Loucy (cell line): ENCODE measurements at regions not wholly inside any gene's neighbourhood (a gene's known extent, or its start where the extent isn't known, plus 50 kb on each side); places are given as distances from the start of the nearest gene placed in this dataset.

Experiments
- H2AFZ ChIP-seq: fragments of 200-600 bp; sonication (generic); 2 replicates; pipeline ENCODE4 v1.6.0; 2016; ENCODE audit warnings: antibody characterized with exemption, mild to moderate bottlenecking, low read length, moderate library complexity
- H3F3A ChIP-seq: fragments of 200-600 bp; 2 replicates; pipeline ENCODE4 v1.6.0; 2016; ENCODE audit warnings: antibody characterized with exemption, low read depth, mild to moderate bottlenecking
- H3K27me3 ChIP-seq: fragments of 200-600 bp; sonication (generic); 2 replicates; pipeline ENCODE4 v1.6.1; 2014; ENCODE audit warnings: low read length, mild to moderate bottlenecking; ENCODE audit not compliant: insufficient read depth, poor library complexity, severe bottlenecking
- H3K36me3 ChIP-seq: fragments of 200-600 bp; sonication (generic); 2 replicates; pipeline ENCODE4 v1.6.1; 2016; ENCODE audit warnings: low read length; ENCODE audit not compliant: insufficient read depth
- H3K4me1 ChIP-seq: fragments of 200-600 bp; sonication (generic); 2 replicates; pipeline ENCODE4 v1.5.1; 2014; ENCODE audit warnings: low read length, mild to moderate bottlenecking; ENCODE audit not compliant: insufficient read depth, poor library complexity, severe bottlenecking
- H3K4me2 ChIP-seq: fragments of 200-600 bp; sonication (generic); 2 replicates; pipeline ENCODE4 v1.6.0; 2014; ENCODE audit warnings: antibody characterized with exemption, low read length, low read depth, mild to moderate bottlenecking; ENCODE audit not compliant: poor library complexity, severe bottlenecking
- H3K4me3 ChIP-seq: fragments of 200-600 bp; sonication (generic); 2 replicates; pipeline ENCODE4 v1.5.1; 2014; ENCODE audit warnings: low read length, mild to moderate bottlenecking, mixed read lengths; ENCODE audit not compliant: poor library complexity, severe bottlenecking
- H3K79me2 ChIP-seq: fragments of 200-600 bp; sonication (generic); 2 replicates; pipeline ENCODE4 v1.6.1; 2014; ENCODE audit warnings: low read length; ENCODE audit not compliant: insufficient read depth
- H3K9ac ChIP-seq: fragments of 200-600 bp; sonication (generic); 2 replicates; pipeline ENCODE4 v1.6.0; 2014; ENCODE audit warnings: mild to moderate bottlenecking, low read depth, low read length, moderate library complexity; ENCODE audit not compliant: poor library complexity, severe bottlenecking
- H3K9me2 ChIP-seq: fragments of 200-600 bp; sonication (generic); replicated peaks from 2 replicates; pipeline ENCODE4 v1.6.1; 2016; ENCODE audit warnings: low read depth, low read length, mixed read lengths
- H3K9me3 ChIP-seq: fragments of 200-600 bp; sonication (generic); 2 replicates; pipeline ENCODE4 v1.6.1; 2014; ENCODE audit warnings: mild to moderate bottlenecking, antibody characterized with exemption, low read length, low read depth; ENCODE audit not compliant: insufficient read depth
- H4K20me1 ChIP-seq: fragments of 200-600 bp; sonication (generic); 2 replicates; pipeline ENCODE4 v1.6.0; 2014; ENCODE audit warnings: antibody characterized with exemption, low read length, mild to moderate bottlenecking; ENCODE audit not compliant: insufficient read depth, poor library complexity, severe bottlenecking
- CTCF ChIP-seq: fragments of 200-600 bp; sonication (generic); conservative IDR thresholded peaks from 2 replicates; pipeline ENCODE4 v1.5.1; 2014; ENCODE audit warnings: mild to moderate bottlenecking, antibody characterized with exemption, low read length
- EZH2phosphoT487 ChIP-seq: fragments of 200-600 bp; IDR thresholded peaks from 2 replicates; pipeline ENCODE4 v1.6.1; 2018; ENCODE audit warnings: antibody characterized with exemption, mild to moderate bottlenecking, moderate library complexity, borderline replicate concordance

DNA sequence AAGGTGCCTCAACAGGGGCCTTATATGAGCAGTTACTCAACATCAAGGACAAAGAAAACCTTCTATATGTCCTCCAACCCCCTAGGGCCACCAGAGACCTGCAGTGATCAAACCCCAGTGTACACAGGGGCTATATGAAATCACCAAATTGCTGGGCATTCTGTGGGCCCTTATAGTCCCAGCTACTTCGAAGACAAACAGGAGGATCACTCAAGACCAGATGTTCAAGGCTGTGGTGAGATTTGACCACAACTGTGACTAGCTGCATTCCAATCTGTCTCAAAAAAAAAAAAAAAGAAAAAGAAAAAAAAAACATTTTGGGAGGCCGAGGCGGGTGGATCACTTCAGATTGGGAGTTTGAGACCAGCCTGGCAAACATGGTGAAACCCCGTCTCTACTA is 51.0 kb upstream of the PRB2 start:
- TF ChIP-seq EZH2phosphoT487 (no peak), CTCF (no peak)
- H2AFZ ChIP-seq: no peak overlapping the region
- H3K4me3 ChIP-seq: no peak overlapping the region
- no peaks in the 10 kb centered on the region for H3K9me2 ChIP-seq
- H3K79me2 ChIP-seq: no peaks in the 10 kb centered on the region
- H3K4me2 ChIP-seq: no peak overlapping the region
- no peak overlapping the region for H3K9ac ChIP-seq
- H3K27me3 ChIP-seq: no peaks in the 10 kb centered on the region
- no peaks in the 10 kb centered on the region for H4K20me1 ChIP-seq
- no peaks in the 10 kb centered on the region for H3F3A ChIP-seq
- no peaks in the 10 kb centered on the region for H3K4me1 ChIP-seq
- no peaks in the 10 kb centered on the region for H3K9me3 ChIP-seq
- no peaks in the 10 kb centered on the region for H3K36me3 ChIP-seq

GRCh38 chr12:11457996-11458645 is 62.8 kb upstream of the PRB2 start:
- H3K9me3 ChIP-seq: no peaks in the 10 kb centered on the region
- TF ChIP-seq EZH2phosphoT487: no peak
- no peak for TF ChIP-seq CTCF
- H3K4me1 ChIP-seq: no peaks in the 10 kb centered on the region
- H3K79me2 ChIP-seq: no peaks in the 10 kb centered on the region
- H3F3A ChIP-seq: no peaks in the 10 kb centered on the region
- no peaks in the 10 kb centered on the region for H3K36me3 ChIP-seq
- H3K4me3 ChIP-seq: no peak overlapping the region
- no peaks in the 10 kb centered on the region for H3K27me3 ChIP-seq
- H2AFZ ChIP-seq: no peak overlapping the region
- H3K9ac ChIP-seq: no peak overlapping the region
- no peaks in the 10 kb centered on the region for H3K9me2 ChIP-seq
- H3K4me2 ChIP-seq: no peak overlapping the region
- no peaks in the 10 kb centered on the region for H4K20me1 ChIP-seq

- no peak overlapping the region for H2AFZ ChIP-seq
- no peaks in the 10 kb centered on the region for H3K4me1 ChIP-seq
- H3F3A ChIP-seq: no peaks in the 10 kb centered on the region
- TF ChIP-seq EZH2phosphoT487: no peak
- no peak for TF ChIP-seq CTCF
- H3K9ac ChIP-seq: no peak overlapping the region
- H3K4me3 ChIP-seq: no peak overlapping the region
- no peaks in the 10 kb centered on the region for H3K27me3 ChIP-seq
- H3K9me3 ChIP-seq: no peaks in the 10 kb centered on the region
- H3K9me2 ChIP-seq: no peaks in the 10 kb centered on the region
- H4K20me1 ChIP-seq: no peaks in the 10 kb centered on the region
- no peak overlapping the region for H3K4me2 ChIP-seq
- no peaks in the 10 kb centered on the region for H3K36me3 ChIP-seq
- no peaks in the 10 kb centered on the region for H3K79me2 ChIP-seq
Measured at GRCh38 chr12:11460343-11461023, 65.1 kb upstream of the PRB2 start.
